Esophagus mucosa (tissue), 1 donor: ENCODE measurements at regions not wholly inside any gene's neighbourhood (a gene's known extent, or its start where the extent isn't known, plus 50 kb on each side); places are given as distances from the start of the nearest gene placed in this dataset.
"Not testable (repeated sequence)": the region's sequence is repeated elsewhere in the genome, so short reads cannot be mapped to it uniquely, and the experiment has no call there.

Experiments used
- ATAC-seq: fragments of 200-7000 bp; cut with Tn5 transposase; one replicate; pipeline ENCODE4 v1.9.1; 2020
- donor health status: DM: yes; HTN: yes; CAD: no.

GRCh38 chr12:125312471-125312870 lies 247.2 kb downstream of the AACS start:
- ATAC-seq: no peak

DNA sequence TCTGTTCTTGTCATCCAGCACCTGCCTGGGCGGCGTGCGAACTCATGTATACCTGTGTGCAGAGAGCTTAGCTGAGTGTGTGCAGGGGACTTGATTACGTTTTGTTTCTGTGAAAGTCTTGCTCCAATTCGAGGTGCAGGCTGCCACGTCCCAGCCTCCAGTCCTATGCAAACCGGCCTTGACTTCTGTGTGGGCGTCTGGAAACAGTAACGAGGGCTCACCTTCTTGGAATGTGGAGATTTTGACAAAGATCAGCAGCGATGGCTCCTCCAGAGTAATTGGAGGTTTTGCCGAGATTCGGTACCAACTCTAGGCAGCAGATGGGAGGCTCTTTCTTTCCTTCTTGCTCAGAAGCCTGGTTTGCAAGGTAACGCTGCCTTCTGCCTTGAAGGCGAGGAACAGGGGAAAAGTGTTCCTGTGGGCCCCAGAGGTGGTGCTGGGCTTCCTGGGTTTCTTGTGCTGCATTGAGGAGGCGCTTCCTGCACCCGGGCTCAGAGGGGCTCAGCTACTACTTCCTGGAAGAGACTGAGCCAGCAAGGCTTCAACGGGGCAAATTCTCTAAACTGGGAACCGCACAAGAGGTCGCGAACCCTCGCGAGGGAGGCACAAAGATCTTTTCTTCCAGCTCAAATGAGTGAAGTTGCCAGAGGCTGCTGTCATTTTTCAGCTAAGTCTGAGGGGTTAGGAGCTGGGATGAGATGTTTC lies 249.0 kb downstream of the AACS start:
- no peak for ATAC-seq

DNA sequence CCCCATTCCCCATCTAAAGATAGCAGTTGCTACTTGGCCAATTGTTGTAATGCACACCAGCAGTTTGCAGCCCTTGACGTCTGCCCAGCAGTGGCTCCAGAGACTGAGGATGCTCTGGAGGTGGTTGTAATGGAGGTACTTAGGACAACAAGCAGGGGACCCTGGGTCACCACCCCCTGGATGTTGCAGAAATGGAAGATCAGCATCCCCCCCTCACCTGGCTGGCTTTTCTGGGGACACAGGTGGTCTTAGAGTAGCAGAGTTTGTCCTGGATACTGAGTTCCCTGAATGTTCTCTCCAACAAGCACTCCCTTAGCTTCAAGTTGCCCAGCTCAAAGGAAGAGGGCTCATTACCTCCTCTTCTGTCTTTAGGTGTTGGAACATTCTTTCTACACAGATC lies 250.5 kb downstream of the AACS start:
- no peak for ATAC-seq

DNA sequence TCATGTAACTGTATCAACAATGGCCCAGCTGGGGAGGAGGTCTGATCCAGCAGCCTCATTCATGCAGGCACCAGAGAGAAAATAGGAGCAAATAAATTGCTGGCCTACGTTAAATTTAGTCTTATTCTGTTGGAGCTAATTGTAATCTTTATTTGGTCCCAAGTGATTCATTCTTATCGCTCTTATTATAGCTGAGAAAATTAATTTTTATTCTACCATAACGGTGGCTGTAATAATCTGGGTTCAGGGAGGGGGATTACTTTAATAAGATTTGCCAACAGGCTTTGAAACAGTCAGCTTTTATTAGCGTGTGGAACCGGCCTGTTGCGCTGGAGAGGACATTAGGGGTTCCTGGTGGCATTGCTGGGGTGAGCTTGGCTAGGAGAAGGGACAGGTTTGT lies 254.9 kb downstream of the AACS start:
- ATAC-seq: no peak

DNA sequence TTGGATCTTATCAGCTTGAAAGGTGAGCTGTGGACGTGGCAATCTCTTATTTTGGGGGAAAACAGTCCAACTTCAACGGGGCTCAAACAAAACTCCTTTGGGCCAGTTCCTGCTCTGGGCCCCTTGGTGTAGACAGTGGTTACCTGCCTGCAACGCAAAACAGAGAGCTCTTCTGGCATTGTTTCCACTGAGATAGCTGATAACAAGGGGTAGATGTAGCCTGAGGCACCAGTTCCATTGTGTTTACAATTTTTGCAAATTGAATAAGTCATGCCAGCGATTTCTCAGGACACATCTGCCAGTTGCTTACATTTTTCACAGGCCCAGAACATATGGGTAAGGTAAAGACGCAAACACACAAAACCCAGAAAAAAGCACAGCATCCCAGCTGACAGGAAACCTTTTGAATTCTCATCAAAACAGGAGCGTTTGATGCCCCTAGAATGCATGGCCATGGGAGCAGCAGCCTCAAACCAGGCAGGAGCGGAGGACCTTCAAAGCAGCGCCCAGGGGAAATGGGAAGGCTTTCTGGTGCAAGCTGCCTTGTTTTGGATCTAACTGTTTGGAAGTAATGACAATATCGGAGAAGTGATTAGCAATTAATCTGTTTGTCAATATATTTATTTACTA lies 259.7 kb downstream of the AACS start:
- ATAC-seq: no peak

GRCh38 chr12:125329239-125330102 lies 264.2 kb downstream of the AACS start:
- ATAC-seq: no peak

DNA sequence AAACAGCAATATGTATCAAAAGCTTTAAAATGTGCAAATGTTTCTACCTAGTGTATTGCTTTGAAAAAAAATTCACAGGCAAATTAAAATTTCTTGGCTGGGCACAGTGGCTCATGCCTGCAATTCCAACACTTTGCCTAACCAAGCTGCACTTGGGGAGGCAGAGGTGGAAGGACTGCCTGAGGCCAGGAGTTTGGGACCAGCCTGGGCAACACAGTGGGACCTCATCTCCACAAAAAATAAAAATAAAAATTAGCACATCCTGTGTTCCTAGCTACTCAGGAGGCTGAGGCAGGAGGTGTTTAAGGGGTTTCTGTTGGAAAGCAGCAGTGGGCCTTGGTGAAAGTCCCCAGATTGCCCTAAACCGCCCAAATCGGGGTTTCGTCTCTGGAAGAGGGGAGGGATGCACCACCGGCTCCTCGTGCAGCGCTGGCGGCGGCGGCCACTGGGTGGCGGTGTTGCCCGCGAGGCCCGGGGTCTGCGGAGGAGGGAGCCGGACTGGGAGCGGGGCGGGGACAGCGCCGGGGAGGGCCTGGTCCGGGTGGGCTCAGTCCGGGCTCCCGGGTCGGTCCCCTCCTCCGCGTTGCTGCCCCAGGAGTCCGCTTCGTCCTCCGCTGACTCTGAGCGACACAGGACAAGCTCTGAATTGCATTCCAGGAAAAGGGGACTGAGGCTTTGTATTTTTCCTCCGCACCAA lies 265.6 kb downstream of the AACS start:
- peak; percentile 62 for ATAC-seq

- no peak for ATAC-seq
Measured at GRCh38 chr12:125331342-125332052, 266.3 kb downstream of the AACS start.

GRCh38 chr12:125332900-125333299 lies 267.7 kb downstream of the AACS start:
- no peak for ATAC-seq

- ATAC-seq: no peak
Measured at GRCh38 chr12:125336246-125336645, 271.0 kb downstream of the AACS start.

DNA sequence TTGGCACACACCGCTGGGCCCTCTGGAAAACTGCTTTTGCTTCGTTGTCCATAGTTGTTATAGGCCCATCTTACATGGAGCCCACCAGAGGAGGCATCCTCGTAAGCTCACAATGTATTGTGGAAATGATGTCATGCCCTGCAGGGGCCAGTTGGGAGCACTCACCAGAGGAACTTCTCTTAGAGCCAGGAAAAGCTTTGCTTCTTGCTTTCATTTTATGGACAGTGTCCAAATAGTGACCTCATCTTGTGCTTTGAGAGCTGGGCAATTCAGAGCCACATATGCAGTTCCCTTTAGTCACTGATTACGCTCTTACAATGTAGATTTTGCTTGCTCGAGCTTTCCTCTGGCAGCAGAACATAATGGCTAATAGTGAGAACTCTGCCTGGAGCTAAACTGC lies 275.6 kb downstream of the AACS start:
- ATAC-seq: no peak

- ATAC-seq: no peak
Measured at GRCh38 chr12:125341422-125341821, 276.2 kb downstream of the AACS start.

DNA sequence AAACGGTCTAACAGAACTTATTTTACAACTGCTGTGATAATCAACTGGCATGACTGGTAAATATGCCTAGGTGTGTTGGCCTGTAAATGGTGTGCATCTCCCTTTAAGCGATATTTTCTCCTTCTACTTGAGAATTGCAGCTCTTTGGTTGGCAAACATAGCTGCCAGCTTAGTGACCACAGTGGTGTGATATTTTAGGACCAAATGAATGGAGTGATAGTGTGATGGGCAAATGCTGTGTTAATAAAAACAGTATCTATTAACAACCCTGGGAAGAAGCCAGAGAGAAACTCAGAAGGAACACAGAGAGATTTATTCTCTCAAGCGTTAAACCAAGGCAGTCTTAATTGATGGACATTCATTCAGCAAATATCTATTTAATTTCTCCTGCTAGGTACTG lies 278.4 kb downstream of the AACS start:
- ATAC-seq: no peak

DNA sequence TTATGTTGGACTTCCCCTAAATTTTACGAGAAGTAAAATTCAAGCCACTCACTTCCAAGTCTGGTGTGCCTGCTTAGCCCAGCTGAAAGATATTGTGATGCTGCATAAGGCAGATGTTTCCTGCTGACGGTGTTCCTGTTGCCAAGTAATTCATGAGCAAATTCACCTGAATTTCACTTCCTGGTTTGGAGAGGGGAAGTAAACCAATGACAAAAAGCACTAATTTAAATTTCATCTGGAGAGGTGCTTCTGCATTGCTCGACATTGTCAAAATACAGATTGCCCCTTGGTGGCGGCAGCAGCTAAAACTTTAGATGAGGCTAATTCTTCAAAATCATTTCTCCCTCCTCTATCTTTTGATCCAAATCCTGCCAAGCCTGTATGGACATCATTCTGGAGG lies 281.1 kb downstream of the AACS start:
- ATAC-seq: no peak

DNA sequence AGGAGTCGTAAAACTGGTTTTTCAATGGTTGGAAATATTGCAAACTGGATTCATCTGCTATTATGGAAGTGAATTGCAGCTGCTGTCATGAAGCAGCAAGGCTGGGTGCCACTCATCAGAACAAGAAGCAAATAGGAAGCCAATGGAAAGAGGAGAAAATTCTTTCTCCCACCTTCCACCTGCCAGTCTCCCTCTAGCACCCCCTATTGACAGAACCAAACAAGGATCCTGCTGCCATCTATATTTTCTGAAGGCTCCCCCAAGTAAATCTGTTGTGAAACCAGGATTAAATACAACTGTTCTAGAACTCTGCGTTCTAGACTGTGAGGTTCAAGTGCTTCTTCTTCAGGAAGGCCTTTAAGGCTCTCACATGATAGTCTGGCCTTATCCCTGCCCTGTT lies 286.6 kb downstream of the AACS start:
- ATAC-seq: no peak

DNA sequence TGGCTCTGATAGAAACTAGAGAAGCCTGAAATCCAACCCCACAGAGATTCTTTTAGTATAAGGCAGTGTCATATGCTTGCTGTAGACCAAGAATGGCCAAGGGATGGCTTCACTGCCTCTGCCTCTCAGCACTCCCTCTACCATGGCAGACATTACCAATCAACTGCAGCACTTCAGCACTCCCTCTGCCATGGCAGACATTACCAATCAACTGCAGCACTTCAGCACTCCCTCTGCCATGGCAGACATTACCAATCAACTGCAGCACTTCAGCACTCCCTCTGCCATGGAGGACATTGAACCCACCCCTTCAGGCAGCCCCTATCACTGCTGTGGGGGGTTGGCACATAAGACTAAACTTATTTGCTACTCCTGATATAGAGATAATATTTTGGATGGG lies 287.8 kb downstream of the AACS start:
- ATAC-seq: not testable (repeated sequence)

GRCh38 chr12:125353871-125354270 lies 288.6 kb downstream of the AACS start:
- no peak for ATAC-seq

DNA sequence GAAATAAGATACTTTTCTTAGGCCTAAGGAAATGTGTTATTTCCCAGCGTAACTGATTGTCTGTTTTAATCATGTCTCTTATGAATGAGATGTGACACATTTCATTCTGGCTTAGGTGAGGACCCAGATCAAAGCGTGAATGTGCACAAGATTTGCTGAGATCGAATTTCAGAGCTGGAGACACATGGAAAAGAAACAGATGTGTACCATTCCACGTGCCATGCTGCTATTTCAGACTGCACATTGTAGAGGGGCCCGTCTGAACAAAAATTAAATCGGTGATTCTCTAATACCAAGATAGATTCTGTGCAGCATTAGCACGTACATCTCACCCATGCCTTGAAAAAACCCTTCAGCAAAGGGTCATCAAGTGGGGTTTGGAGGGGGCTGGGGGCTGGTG lies 290.4 kb downstream of the AACS start:
- no peak for ATAC-seq

GRCh38 chr12:125356111-125356510 lies 290.9 kb downstream of the AACS start:
- no peak for ATAC-seq

- no peak for ATAC-seq
Measured at GRCh38 chr12:125357561-125357960, 292.3 kb downstream of the AACS start.

DNA sequence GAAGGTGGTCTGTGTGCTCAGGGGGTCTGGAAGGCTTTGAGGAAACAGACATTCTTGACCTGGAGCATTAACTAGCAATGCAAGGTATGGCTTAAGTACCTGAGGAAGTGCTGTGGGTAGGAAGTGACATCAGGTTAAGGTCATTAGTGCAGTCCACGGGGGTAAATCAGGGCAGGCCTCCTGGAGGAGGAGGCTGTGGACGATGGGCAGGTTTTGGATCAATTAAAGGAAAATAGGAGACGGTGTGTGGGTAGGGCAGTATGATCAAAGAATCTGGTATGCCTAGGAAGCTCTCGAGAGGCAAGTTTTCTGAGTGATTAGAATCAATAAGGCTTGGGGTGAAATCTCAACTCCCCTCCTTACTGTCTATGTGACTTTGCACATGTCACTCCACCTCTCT lies 295.3 kb downstream of the AACS start:
- no peak for ATAC-seq

DNA sequence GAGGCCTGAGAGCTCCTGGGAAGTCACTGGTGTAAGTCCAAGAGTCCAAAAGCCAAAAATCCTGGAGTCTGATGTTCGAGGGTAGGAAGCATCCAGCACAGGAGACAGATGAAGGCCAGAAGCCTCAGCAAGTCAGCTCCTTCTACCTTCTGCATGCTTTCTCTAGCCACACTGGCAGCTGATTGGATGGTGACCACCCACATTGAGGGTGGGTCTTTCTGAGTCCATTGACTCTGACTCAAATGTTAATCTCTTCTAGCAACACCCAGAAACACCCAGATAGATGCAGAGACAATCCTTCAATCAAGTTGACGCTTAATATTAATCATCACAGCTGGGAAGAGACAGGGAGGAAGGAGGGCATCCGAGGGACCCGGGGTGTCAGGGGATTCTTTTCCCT lies 305.8 kb downstream of the AACS start:
- ATAC-seq: no peak
